22Rv1 (cell line): ENCODE measurements at regions not wholly inside any gene's neighbourhood (a gene's known extent, or its start where the extent isn't known, plus 50 kb on each side); places are given as distances from the start of the nearest gene placed in this dataset.

Experiments
- ZFX ChIP-seq: fragments of 450-650 bp; IDR thresholded peaks from 2 replicates; pipeline ENCODE4 v1.6.1; 2017; ENCODE audit warnings: antibody characterized with exemption, borderline replicate concordance
- TF ChIP-seq, protein P1 (sequence below): fragments of 450-650 bp; IDR thresholded peaks from 2 replicates; pipeline ENCODE4 v1.5.1; 2017; ENCODE audit warnings: mild to moderate bottlenecking

- TF ChIP-seq, protein P1, sequence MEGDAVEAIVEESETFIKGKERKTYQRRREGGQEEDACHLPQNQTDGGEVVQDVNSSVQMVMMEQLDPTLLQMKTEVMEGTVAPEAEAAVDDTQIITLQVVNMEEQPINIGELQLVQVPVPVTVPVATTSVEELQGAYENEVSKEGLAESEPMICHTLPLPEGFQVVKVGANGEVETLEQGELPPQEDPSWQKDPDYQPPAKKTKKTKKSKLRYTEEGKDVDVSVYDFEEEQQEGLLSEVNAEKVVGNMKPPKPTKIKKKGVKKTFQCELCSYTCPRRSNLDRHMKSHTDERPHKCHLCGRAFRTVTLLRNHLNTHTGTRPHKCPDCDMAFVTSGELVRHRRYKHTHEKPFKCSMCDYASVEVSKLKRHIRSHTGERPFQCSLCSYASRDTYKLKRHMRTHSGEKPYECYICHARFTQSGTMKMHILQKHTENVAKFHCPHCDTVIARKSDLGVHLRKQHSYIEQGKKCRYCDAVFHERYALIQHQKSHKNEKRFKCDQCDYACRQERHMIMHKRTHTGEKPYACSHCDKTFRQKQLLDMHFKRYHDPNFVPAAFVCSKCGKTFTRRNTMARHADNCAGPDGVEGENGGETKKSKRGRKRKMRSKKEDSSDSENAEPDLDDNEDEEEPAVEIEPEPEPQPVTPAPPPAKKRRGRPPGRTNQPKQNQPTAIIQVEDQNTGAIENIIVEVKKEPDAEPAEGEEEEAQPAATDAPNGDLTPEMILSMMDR, result no peak
- TF ChIP-seq ZFX, result no peak
Observed at GRCh38 chr15:39455471-39455991, 125.3 kb upstream of the THBS1 start.
